Endodermal cell (in vitro differentiated cells): ENCODE measurements at regions not wholly inside any gene's neighbourhood (a gene's known extent, or its start where the extent isn't known, plus 50 kb on each side); places are given as distances from the start of the nearest gene placed in this dataset.

Source experiments
- DNase-seq: peaks from one replicate; pipeline ENCODE4 v3.0.0-alpha.2; 2017
- H3K27ac ChIP-seq: 2 replicates; pipeline ENCODE4 v1.5.1; 2013; ENCODE audit warnings: mild to moderate bottlenecking, low read depth, low read length, moderate library complexity
- H3K27me3 ChIP-seq: 2 replicates; pipeline ENCODE4 v1.6.1; 2013; ENCODE audit warnings: mild to moderate bottlenecking, low read length, moderate library complexity; ENCODE audit not compliant: insufficient read depth, control insufficient read depth, poor library complexity, severe bottlenecking
- H3K36me3 ChIP-seq: 2 replicates; pipeline ENCODE4 v1.7.0; 2013; ENCODE audit warnings: mild to moderate bottlenecking, low read length, moderate library complexity; ENCODE audit not compliant: control insufficient read depth, insufficient read depth
- H3K4me1 ChIP-seq: one replicate; pipeline ENCODE4 v1.7.0; 2013; ENCODE audit warnings: low read length; ENCODE audit not compliant: control insufficient read depth, insufficient read depth
- H3K4me3 ChIP-seq: 2 replicates; pipeline ENCODE4 v1.5.1; 2013; ENCODE audit warnings: mild to moderate bottlenecking, low read length, moderate library complexity
- H3K9ac ChIP-seq: 2 replicates; pipeline ENCODE4 v1.6.1; 2013; ENCODE audit warnings: mild to moderate bottlenecking, low read length, moderate library complexity; ENCODE audit not compliant: poor library complexity, severe bottlenecking; ENCODE audit errors: extremely low read depth
- H3K9me3 ChIP-seq: 2 replicates; pipeline ENCODE4 v1.6.1; 2013; ENCODE audit warnings: mild to moderate bottlenecking, low read length, moderate library complexity; ENCODE audit not compliant: control insufficient read depth
- H3K27ac Mint-ChIP-seq: 2 replicates; pipeline ENCODE4 v1.8.0; 2020; ENCODE audit warnings: mixed read lengths
- H3K27me3 Mint-ChIP-seq: 2 replicates; pipeline ENCODE4 v1.8.0; 2021; ENCODE audit warnings: mild to moderate bottlenecking, mixed read lengths; ENCODE audit not compliant: insufficient read depth
- H3K36me3 Mint-ChIP-seq: 2 replicates; pipeline ENCODE4 v1.8.0; 2020; ENCODE audit warnings: low read depth, mixed read lengths
- H3K4me1 Mint-ChIP-seq: 2 replicates; pipeline ENCODE4 v1.8.0; 2020; ENCODE audit warnings: mixed read lengths
- H3K4me3 Mint-ChIP-seq: 2 replicates; pipeline ENCODE4 v1.8.0; 2020; ENCODE audit warnings: mild to moderate bottlenecking, moderate library complexity, mixed read lengths
- H3K9me3 Mint-ChIP-seq: 2 replicates; pipeline ENCODE4 v1.8.0; 2020; ENCODE audit warnings: mild to moderate bottlenecking, mixed read lengths
- WGBS, 2 experiments: methylation state at CpG; one replicate each; pipeline versions ENCODE4 v1.1.5 to v1.1.7; 2013; ENCODE audit warnings: missing lambda C conversion rate in 2 of 2, mixed read lengths in 1 of 2; ENCODE audit not compliant: insufficient coverage in 1 of 2, insufficient read length in 1 of 2; 5-methylcytosine and 5-hydroxymethylcytosine counted together
- TF ChIP-seq, protein P1 (sequence below): fragments of 200-600 bp; sonication (generic); conservative IDR thresholded peaks from 2 replicates; pipeline ENCODE4 v1.5.0; 2021; ENCODE audit warnings: antibody characterized with exemption, mild to moderate bottlenecking

DNA sequence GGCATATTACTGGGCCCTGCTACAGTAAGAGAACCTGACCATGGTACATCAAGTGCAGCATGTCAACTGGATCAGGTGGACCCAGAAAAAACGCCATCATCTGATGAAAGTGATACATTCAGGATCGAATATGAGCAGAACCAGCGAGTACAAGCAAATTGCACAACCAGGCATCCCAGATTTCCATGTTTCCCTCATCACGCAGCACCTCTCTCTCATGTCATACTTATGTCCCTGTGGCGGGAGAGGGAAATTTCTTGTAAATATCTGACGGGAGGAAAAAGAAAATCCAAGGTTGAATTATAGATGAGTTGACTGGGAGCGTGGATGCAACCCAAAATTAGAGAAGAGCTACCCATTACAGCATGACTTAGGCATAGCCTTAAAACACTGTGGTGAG lies 608.5 kb upstream of the FAT1 start:
- TF ChIP-seq, protein P1, sequence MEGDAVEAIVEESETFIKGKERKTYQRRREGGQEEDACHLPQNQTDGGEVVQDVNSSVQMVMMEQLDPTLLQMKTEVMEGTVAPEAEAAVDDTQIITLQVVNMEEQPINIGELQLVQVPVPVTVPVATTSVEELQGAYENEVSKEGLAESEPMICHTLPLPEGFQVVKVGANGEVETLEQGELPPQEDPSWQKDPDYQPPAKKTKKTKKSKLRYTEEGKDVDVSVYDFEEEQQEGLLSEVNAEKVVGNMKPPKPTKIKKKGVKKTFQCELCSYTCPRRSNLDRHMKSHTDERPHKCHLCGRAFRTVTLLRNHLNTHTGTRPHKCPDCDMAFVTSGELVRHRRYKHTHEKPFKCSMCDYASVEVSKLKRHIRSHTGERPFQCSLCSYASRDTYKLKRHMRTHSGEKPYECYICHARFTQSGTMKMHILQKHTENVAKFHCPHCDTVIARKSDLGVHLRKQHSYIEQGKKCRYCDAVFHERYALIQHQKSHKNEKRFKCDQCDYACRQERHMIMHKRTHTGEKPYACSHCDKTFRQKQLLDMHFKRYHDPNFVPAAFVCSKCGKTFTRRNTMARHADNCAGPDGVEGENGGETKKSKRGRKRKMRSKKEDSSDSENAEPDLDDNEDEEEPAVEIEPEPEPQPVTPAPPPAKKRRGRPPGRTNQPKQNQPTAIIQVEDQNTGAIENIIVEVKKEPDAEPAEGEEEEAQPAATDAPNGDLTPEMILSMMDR: no peak
- no peaks in the 10 kb centered on the region for H3K4me1 ChIP-seq
- H3K4me3 ChIP-seq: no peak overlapping the region
- Mint-ChIP-seq H3K27ac (no peak overlapping the region), H3K36me3 (no peaks in the 10 kb centered on the region), H3K9me3 (no peaks in the 10 kb centered on the region), H3K4me3 (no peak overlapping the region), H3K27me3 (no peaks in the 10 kb centered on the region), H3K4me1 (peaks cover 4% of the 10 kb centered on the region)
- no peaks in the 10 kb centered on the region for H3K36me3 ChIP-seq
- no peak overlapping the region for H3K27ac ChIP-seq
- 86 to 92% methylated on average over 2 to 7 of the region's 7 CpGs for WGBS, 2 experiments
- H3K27me3 ChIP-seq: no peaks in the 10 kb centered on the region
- no peaks in the 10 kb centered on the region for H3K9me3 ChIP-seq
- H3K9ac ChIP-seq: no peak overlapping the region
- DNase-seq: no peak

DNA sequence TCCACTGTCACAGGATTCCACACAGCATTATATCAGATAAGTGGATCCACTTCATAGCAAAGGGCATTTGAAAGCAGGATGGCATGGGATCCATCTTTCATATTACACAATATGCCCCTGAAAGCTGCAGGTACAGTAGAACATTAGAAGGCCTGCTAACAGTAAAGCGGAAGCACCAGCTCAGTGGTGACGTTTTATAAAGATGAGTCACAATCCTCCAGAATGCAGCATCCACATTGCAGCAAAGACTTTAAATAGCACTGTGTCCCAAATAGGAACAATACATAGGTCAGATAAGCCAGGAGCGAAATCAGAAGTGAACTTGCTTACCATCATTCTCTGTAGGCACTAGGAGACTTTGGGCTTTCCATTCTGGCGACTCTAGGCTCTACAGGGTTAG lies 609.5 kb upstream of the FAT1 start:
- no peaks in the 10 kb centered on the region for H3K36me3 ChIP-seq
- no peak overlapping the region for H3K27ac Mint-ChIP-seq
- H3K27me3 Mint-ChIP-seq: no peaks in the 10 kb centered on the region
- H3K4me3 ChIP-seq: no peak overlapping the region
- no peak overlapping the region for H3K4me3 Mint-ChIP-seq
- WGBS, 2 experiments: 91 to 93% methylated on average over 4 of the region's 4 CpGs
- H3K9me3 Mint-ChIP-seq: no peaks in the 10 kb centered on the region
- TF ChIP-seq, protein P1: no peak
- H3K9ac ChIP-seq: no peak overlapping the region
- no peak overlapping the region for H3K27ac ChIP-seq
- no peaks in the 10 kb centered on the region for H3K36me3 Mint-ChIP-seq
- no peaks in the 10 kb centered on the region for H3K27me3 ChIP-seq
- H3K4me1 ChIP-seq: no peaks in the 10 kb centered on the region
- DNase-seq: no peak
- peaks cover 4% of the 10 kb centered on the region for H3K4me1 Mint-ChIP-seq
- H3K9me3 ChIP-seq: no peaks in the 10 kb centered on the region

DNA sequence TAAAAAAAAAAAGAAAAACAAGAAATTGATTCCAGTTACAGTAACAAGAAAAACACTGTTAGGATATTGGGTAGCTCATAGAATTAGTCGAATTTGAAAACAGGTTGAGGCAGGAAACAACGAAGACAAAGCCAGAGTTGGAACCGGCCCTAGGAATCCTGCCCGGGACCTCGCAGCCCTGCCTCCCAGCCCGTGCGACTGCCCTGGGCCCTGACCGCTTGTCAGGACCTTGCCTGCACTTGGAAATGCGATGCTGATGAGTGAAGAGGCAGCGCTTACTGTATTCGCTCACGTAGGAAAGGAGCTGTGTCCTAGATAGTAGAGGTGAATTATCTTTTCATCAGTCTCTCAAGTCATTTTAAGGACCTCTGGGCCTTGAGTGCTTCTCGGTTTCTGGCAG lies 611.7 kb upstream of the FAT1 start:
- Histone ChIP-seq H3K27ac (no peak overlapping the region), H3K4me3 (no peak overlapping the region), H3K36me3 (no peaks in the 10 kb centered on the region), H3K4me1 (no peaks in the 10 kb centered on the region), H3K27me3 (no peaks in the 10 kb centered on the region), H3K9ac (no peak overlapping the region), H3K9me3 (no peaks in the 10 kb centered on the region)
- TF ChIP-seq, protein P1: no peak
- peaks cover 2% of the 10 kb centered on the region for H3K4me1 Mint-ChIP-seq
- H3K4me3 Mint-ChIP-seq: no peak overlapping the region
- no peaks in the 10 kb centered on the region for H3K27me3 Mint-ChIP-seq
- no peaks in the 10 kb centered on the region for H3K9me3 Mint-ChIP-seq
- H3K36me3 Mint-ChIP-seq: no peaks in the 10 kb centered on the region
- 92 to 94% methylated on average over 9 to 13 of the region's 13 CpGs for WGBS, 2 experiments
- H3K27ac Mint-ChIP-seq: no peak overlapping the region
- DNase-seq: no peak
